KMS-11 (cell line): ENCODE measurements at regions not wholly inside any gene's neighbourhood (a gene's known extent, or its start where the extent isn't known, plus 50 kb on each side); places are given as distances from the start of the nearest gene placed in this dataset.
"Not testable (repeated sequence)": the region's sequence is repeated elsewhere in the genome, so short reads cannot be mapped to it uniquely, and the experiment has no call there.

Experiments used
- H2AFZ ChIP-seq: fragments of 200-600 bp; sonication (generic); 2 replicates; pipeline ENCODE4 v1.6.1; 2016; ENCODE audit warnings: antibody characterized with exemption, mixed run types, low read depth
- H3K27ac ChIP-seq: fragments of 200-600 bp; sonication (generic); 2 replicates; pipeline ENCODE4 v1.6.1; 2016; ENCODE audit warnings: mild to moderate bottlenecking, mixed run types
- H3K27me3 ChIP-seq: fragments of 200-600 bp; sonication (generic); 2 replicates; pipeline ENCODE4 v1.6.1; 2017; ENCODE audit warnings: mild to moderate bottlenecking, low read depth, mixed run types, moderate library complexity; ENCODE audit not compliant: insufficient read depth
- H3K36me3 ChIP-seq: fragments of 200-600 bp; sonication (generic); 2 replicates; pipeline ENCODE4 v1.6.1; 2017; ENCODE audit warnings: mild to moderate bottlenecking, mixed run types; ENCODE audit not compliant: insufficient read depth
- H3K4me1 ChIP-seq: fragments of 200-600 bp; sonication (generic); 2 replicates; pipeline ENCODE4 v1.6.1; 2016; ENCODE audit warnings: mild to moderate bottlenecking, low read depth, mixed run types; ENCODE audit not compliant: poor library complexity, severe bottlenecking
- H3K4me2 ChIP-seq: fragments of 200-600 bp; sonication (generic); 2 replicates; pipeline ENCODE4 v1.7.0; 2016; ENCODE audit warnings: mild to moderate bottlenecking, mixed run types
- H3K4me3 ChIP-seq: fragments of 200-600 bp; sonication (generic); IDR thresholded peaks from 2 replicates; pipeline ENCODE4 v1.6.1; 2017; ENCODE audit warnings: low read depth, low read length, mixed read lengths; ENCODE audit not compliant: insufficient read depth
- H3K79me2 ChIP-seq: fragments of 200-600 bp; sonication (generic); 2 replicates; pipeline ENCODE4 v1.6.1; 2016; ENCODE audit warnings: low read depth, mixed run types; ENCODE audit not compliant: insufficient read depth
- H3K9ac ChIP-seq: fragments of 200-600 bp; sonication (generic); 2 replicates; pipeline ENCODE4 v1.6.1; 2016; ENCODE audit warnings: mild to moderate bottlenecking, mixed run types
- H4K20me1 ChIP-seq: fragments of 200-600 bp; sonication (generic); 2 replicates; pipeline ENCODE4 v1.6.1; 2016; ENCODE audit warnings: mild to moderate bottlenecking, mixed run types; ENCODE audit not compliant: insufficient read depth
- CTCF ChIP-seq: fragments of 200-600 bp; sonication (generic); conservative IDR thresholded peaks from 2 replicates; pipeline ENCODE4 v1.6.1; 2017; ENCODE audit warnings: low read depth, mild to moderate bottlenecking, antibody characterized with exemption, low read length, moderate library complexity, mixed read lengths

DNA sequence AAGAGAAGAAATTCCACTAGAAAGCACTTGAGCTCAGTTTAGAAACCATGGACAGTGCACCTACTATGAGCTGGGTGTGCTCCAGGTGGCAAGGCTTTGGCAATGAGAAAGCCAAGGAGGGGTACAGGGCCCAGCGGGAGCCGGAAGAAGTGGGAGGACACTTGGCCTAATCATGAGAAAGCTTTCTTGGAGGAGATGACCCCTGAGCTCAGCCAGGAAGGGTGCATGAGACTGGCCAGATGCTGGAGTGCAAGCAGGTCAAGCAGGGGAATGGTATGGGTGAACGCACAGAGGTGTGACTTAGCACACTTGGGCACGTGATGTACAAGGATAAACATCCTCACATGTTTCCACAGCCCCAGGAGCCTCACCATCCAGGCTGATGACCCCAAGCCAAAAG is 97.2 kb upstream of the GLI2 start:
- Histone ChIP-seq H3K9ac (no peak overlapping the region), H3K4me1 (no peaks in the 10 kb centered on the region), H3K79me2 (no peaks in the 10 kb centered on the region), H4K20me1 (no peaks in the 10 kb centered on the region), H2AFZ (no peak overlapping the region), H3K27ac (no peak overlapping the region), H3K4me2 (no peak overlapping the region), H3K27me3 (no peaks in the 10 kb centered on the region), H3K4me3 (no peak overlapping the region), H3K36me3 (no peaks in the 10 kb centered on the region)
- no peak for TF ChIP-seq CTCF

- H3K27me3 ChIP-seq: no peaks in the 10 kb centered on the region
- no peaks in the 10 kb centered on the region for H3K36me3 ChIP-seq
- H3K4me2 ChIP-seq: no peak overlapping the region
- H3K4me1 ChIP-seq: no peaks in the 10 kb centered on the region
- H3K27ac ChIP-seq: no peak overlapping the region
- no peak for TF ChIP-seq CTCF
- no peaks in the 10 kb centered on the region for H4K20me1 ChIP-seq
- H3K4me3 ChIP-seq: no peak overlapping the region
- H2AFZ ChIP-seq: no peak overlapping the region
- H3K9ac ChIP-seq: no peak overlapping the region
- H3K79me2 ChIP-seq: no peaks in the 10 kb centered on the region
These were observed 94.3 kb upstream of the GLI2 start for GRCh38 chr2:120641366-120641771.

DNA sequence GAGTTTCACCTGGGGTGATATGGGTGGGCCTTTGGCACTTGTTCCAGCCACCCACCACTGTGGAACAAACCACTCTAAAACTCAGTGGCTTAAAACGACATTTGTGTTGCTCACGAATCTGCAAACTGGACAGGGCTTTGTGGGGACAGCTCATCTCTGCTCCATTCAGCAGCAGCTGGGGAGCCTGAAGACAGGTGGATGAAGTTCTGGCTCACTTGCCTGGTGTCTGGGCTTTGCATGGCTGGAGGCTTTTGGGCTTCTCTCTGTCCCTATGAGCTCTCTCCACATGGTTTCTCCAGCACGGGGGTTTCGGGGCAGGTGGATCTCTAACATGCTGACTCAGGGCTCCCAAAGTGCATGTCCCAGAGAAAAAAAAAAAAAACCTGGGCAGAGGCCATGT is 93.0 kb upstream of the GLI2 start:
- Histone ChIP-seq H3K27me3 (no peaks in the 10 kb centered on the region), H3K4me3 (no peak overlapping the region), H3K4me1 (no peaks in the 10 kb centered on the region), H2AFZ (no peak overlapping the region), H3K36me3 (no peaks in the 10 kb centered on the region), H3K4me2 (no peak overlapping the region), H4K20me1 (no peaks in the 10 kb centered on the region), H3K27ac (no peak overlapping the region), H3K9ac (no peak overlapping the region), H3K79me2 (no peaks in the 10 kb centered on the region)
- TF ChIP-seq CTCF: no peak

GRCh38 chr2:120646994-120647393 is 88.7 kb upstream of the GLI2 start:
- no peaks in the 10 kb centered on the region for H3K27me3 ChIP-seq
- no peaks in the 10 kb centered on the region for H3K79me2 ChIP-seq
- H3K4me3 ChIP-seq: no peak overlapping the region
- H3K9ac ChIP-seq: no peak overlapping the region
- no peak overlapping the region for H2AFZ ChIP-seq
- TF ChIP-seq CTCF: no peak
- H3K4me1 ChIP-seq: no peaks in the 10 kb centered on the region
- H3K4me2 ChIP-seq: no peak overlapping the region
- no peak overlapping the region for H3K27ac ChIP-seq
- no peaks in the 10 kb centered on the region for H3K36me3 ChIP-seq
- H4K20me1 ChIP-seq: no peaks in the 10 kb centered on the region

DNA sequence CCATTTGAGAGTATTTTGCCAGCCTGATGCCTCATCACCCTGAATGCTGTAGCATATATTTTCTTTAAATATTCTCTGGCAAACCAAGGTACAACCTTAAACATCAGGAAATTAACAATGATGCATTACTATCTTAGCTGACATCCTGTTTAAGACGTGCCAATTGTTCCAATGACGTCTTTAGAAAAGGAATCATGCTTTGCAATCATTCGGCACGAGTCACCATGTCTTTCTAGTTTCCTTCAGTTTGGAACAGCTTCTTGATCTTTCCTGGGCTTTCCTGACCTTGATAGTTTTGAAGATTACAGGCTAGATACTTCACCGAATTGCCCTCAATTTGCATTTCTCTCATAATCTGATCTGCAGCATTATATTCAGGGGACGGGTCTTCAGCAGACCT is 88.2 kb upstream of the GLI2 start:
- Histone ChIP-seq H3K4me3 (no peak overlapping the region), H3K79me2 (no peaks in the 10 kb centered on the region), H4K20me1 (no peaks in the 10 kb centered on the region), H3K9ac (no peak overlapping the region), H3K4me1 (no peaks in the 10 kb centered on the region), H3K36me3 (no peaks in the 10 kb centered on the region), H3K27ac (no peak overlapping the region), H3K27me3 (no peaks in the 10 kb centered on the region), H2AFZ (no peak overlapping the region), H3K4me2 (no peak overlapping the region)
- TF ChIP-seq CTCF: no peak

GRCh38 chr2:120649381-120649780 is 86.3 kb upstream of the GLI2 start:
- H3K9ac ChIP-seq, H3K27ac ChIP-seq, H4K20me1 ChIP-seq, H3K79me2 ChIP-seq, H3K4me2 ChIP-seq, H3K36me3 ChIP-seq, H3K4me3 ChIP-seq, H2AFZ ChIP-seq, H3K4me1 ChIP-seq, H3K27me3 ChIP-seq: not testable (repeated sequence)
